ACC112 (cell line): ENCODE measurements at regions not wholly inside any gene's neighbourhood (a gene's known extent, or its start where the extent isn't known, plus 50 kb on each side); places are given as distances from the start of the nearest gene placed in this dataset.

Experiments used
- H2AFZ ChIP-seq: fragments of 200-600 bp; sonication (generic); one replicate; pipeline ENCODE4 v1.6.0; 2017; ENCODE audit warnings: antibody characterized with exemption, low read length; ENCODE audit not compliant: unreplicated experiment
- H3K27ac ChIP-seq: fragments of 200-600 bp; sonication (generic); 2 replicates; pipeline ENCODE4 v1.5.1; 2014; ENCODE audit warnings: low read depth, mild to moderate bottlenecking, antibody characterized with exemption, low read length, moderate library complexity
- H3K27me3 ChIP-seq: fragments of 200-600 bp; sonication (generic); 2 replicates; pipeline ENCODE4 v1.6.1; 2014; ENCODE audit warnings: mild to moderate bottlenecking, antibody characterized with exemption, low read length, moderate library complexity, mixed read lengths; ENCODE audit not compliant: insufficient read depth
- H3K36me3 ChIP-seq: fragments of 200-600 bp; sonication (generic); 2 replicates; pipeline ENCODE4 v1.6.1; 2016; ENCODE audit warnings: mild to moderate bottlenecking, antibody characterized with exemption, low read length, moderate library complexity, mixed read lengths; ENCODE audit not compliant: insufficient read depth
- H3K4me1 ChIP-seq: fragments of 200-600 bp; sonication (generic); one replicate; pipeline ENCODE4 v1.6.1; 2016; ENCODE audit warnings: low read length, mixed read lengths; ENCODE audit not compliant: insufficient read depth, unreplicated experiment, control insufficient read depth
- H3K4me3 ChIP-seq: fragments of 200-600 bp; sonication (generic); 2 replicates; pipeline ENCODE4 v1.5.1; 2014; ENCODE audit warnings: mild to moderate bottlenecking, low read depth, low read length
- H3K79me2 ChIP-seq: fragments of 200-600 bp; sonication (generic); one replicate; pipeline ENCODE4 v1.6.0; 2016; ENCODE audit warnings: low read length; ENCODE audit not compliant: control insufficient read depth, unreplicated experiment, insufficient read depth

GRCh38 chr18:76750917-76751890, 71.2 kb upstream of the ZNF236 start:
- H3K27ac ChIP-seq: no peak overlapping the region
- no peaks in the 10 kb centered on the region for H3K27me3 ChIP-seq
- no peak overlapping the region for H2AFZ ChIP-seq
- H3K4me1 ChIP-seq: no peaks in the 10 kb centered on the region
- no peaks in the 10 kb centered on the region for H3K79me2 ChIP-seq
- H3K4me3 ChIP-seq: no peak overlapping the region
- no peaks in the 10 kb centered on the region for H3K36me3 ChIP-seq

- Histone ChIP-seq H3K27me3 (no peaks in the 10 kb centered on the region), H3K27ac (no peak overlapping the region), H3K79me2 (no peaks in the 10 kb centered on the region), H3K4me3 (no peak overlapping the region), H3K36me3 (no peaks in the 10 kb centered on the region), H2AFZ (no peak overlapping the region), H3K4me1 (no peaks in the 10 kb centered on the region)
Observed at GRCh38 chr18:76750269-76750668, 72.1 kb upstream of the ZNF236 start.

- no peak overlapping the region for H2AFZ ChIP-seq
- no peak overlapping the region for H3K4me3 ChIP-seq
- H3K27ac ChIP-seq: no peak overlapping the region
- no peaks in the 10 kb centered on the region for H3K4me1 ChIP-seq
- no peaks in the 10 kb centered on the region for H3K27me3 ChIP-seq
- no peaks in the 10 kb centered on the region for H3K79me2 ChIP-seq
- H3K36me3 ChIP-seq: no peaks in the 10 kb centered on the region
Observed at GRCh38 chr18:76747676-76748075, 74.7 kb upstream of the ZNF236 start.

- H3K79me2 ChIP-seq: no peaks in the 10 kb centered on the region
- H2AFZ ChIP-seq: no peak overlapping the region
- H3K27me3 ChIP-seq: no peaks in the 10 kb centered on the region
- H3K27ac ChIP-seq: no peak overlapping the region
- peaks cover 11% of the 10 kb centered on the region for H3K4me1 ChIP-seq
- no peak overlapping the region for H3K4me3 ChIP-seq
- H3K36me3 ChIP-seq: no peaks in the 10 kb centered on the region
Observed at GRCh38 chr18:76741346-76741745, 81.0 kb upstream of the ZNF236 start.

- Histone ChIP-seq H3K27ac (no peak overlapping the region), H3K79me2 (no peaks in the 10 kb centered on the region), H2AFZ (no peak overlapping the region), H3K36me3 (no peaks in the 10 kb centered on the region), H3K4me1 (peaks cover 11% of the 10 kb centered on the region), H3K4me3 (no peak overlapping the region), H3K27me3 (peaks cover 13% of the 10 kb centered on the region)
Observed at GRCh38 chr18:76736309-76736708, 86.0 kb upstream of the ZNF236 start.

- peaks cover 29% of the 10 kb centered on the region for H3K27me3 ChIP-seq
- H2AFZ ChIP-seq: no peak overlapping the region
- no peaks in the 10 kb centered on the region for H3K79me2 ChIP-seq
- no peak overlapping the region for H3K4me3 ChIP-seq
- no peaks in the 10 kb centered on the region for H3K4me1 ChIP-seq
- no peak overlapping the region for H3K27ac ChIP-seq
- H3K36me3 ChIP-seq: no peaks in the 10 kb centered on the region
Observed at GRCh38 chr18:76730901-76731300, 91.5 kb upstream of the ZNF236 start.

GRCh38 chr18:76727589-76727988, 94.8 kb upstream of the ZNF236 start:
- Histone ChIP-seq H3K79me2 (no peaks in the 10 kb centered on the region), H3K36me3 (no peaks in the 10 kb centered on the region), H3K27ac (no peak overlapping the region), H3K4me1 (no peaks in the 10 kb centered on the region), H2AFZ (no peak overlapping the region), H3K4me3 (no peak overlapping the region), H3K27me3 (peaks cover 18% of the 10 kb centered on the region)

GRCh38 chr18:76725445-76725844, 96.9 kb upstream of the ZNF236 start:
- Histone ChIP-seq H3K27ac (no peak overlapping the region), H3K79me2 (no peaks in the 10 kb centered on the region), H3K4me3 (no peak overlapping the region), H3K36me3 (no peaks in the 10 kb centered on the region), H2AFZ (no peak overlapping the region), H3K27me3 (peaks cover 16% of the 10 kb centered on the region), H3K4me1 (no peaks in the 10 kb centered on the region)

- Histone ChIP-seq H3K79me2 (no peaks in the 10 kb centered on the region), H3K27me3 (peaks cover 2% of the 10 kb centered on the region; the same call in 1 of the 2 replicates), H2AFZ (no peak overlapping the region), H3K27ac (no peak overlapping the region), H3K36me3 (no peaks in the 10 kb centered on the region), H3K4me3 (no peak overlapping the region), H3K4me1 (no peaks in the 10 kb centered on the region)
Observed at GRCh38 chr18:76722224-76723061, 99.9 kb upstream of the ZNF236 start.

- H3K27ac ChIP-seq: no peak overlapping the region
- no peaks in the 10 kb centered on the region for H3K36me3 ChIP-seq
- no peaks in the 10 kb centered on the region for H3K79me2 ChIP-seq
- H3K27me3 ChIP-seq: no peaks in the 10 kb centered on the region
- no peak overlapping the region for H3K4me3 ChIP-seq
- no peak overlapping the region for H2AFZ ChIP-seq
- no peaks in the 10 kb centered on the region for H3K4me1 ChIP-seq
Observed at GRCh38 chr18:76721207-76721996, 101.0 kb upstream of the ZNF236 start.
